ENCODE measurements at regions not wholly inside any gene's neighbourhood (a gene's known extent, or its start where the extent isn't known, plus 50 kb on each side); places are given as distances from the start of the nearest gene placed in this dataset.
"Not testable (repeated sequence)": the region's sequence is repeated elsewhere in the genome, so short reads cannot be mapped to it uniquely, and the experiment has no call there.

DNA sequence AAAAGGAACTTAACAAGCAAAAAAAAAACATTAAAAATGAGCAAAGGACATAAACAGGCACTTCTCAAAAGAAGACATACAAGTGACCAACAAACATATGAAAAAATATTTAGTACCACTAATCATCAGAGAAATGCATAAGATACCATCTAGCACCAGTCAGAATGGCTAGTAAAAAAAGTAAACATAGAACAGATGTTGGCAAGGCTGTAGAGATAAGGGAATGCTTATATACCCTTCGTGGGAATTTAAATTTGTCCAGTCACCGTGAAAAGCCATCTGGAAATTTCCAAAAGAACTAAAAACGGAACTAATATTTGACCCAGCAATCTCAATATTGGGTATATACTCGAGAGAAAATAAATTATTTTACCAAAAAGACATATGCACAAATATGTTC is 1751.3 kb upstream of the LRRTM1 start:
- no peaks in the 10 kb centered on the region for H3K9me3 Mint-ChIP-seq
- DNase-seq, result no peak
- H3K36me3 Mint-ChIP-seq (ENCODE audit: low read depth), result no peaks in the 10 kb centered on the region
- no peaks in the 10 kb centered on the region for H3K4me1 Mint-ChIP-seq
- H3K27ac Mint-ChIP-seq, result no peak overlapping the region
- no peaks in the 10 kb centered on the region for H3K27me3 Mint-ChIP-seq
- no peak overlapping the region for H3K4me3 Mint-ChIP-seq
- intact Hi-C loops (cut with micrococcal nuclease), result no loop called here

DNA sequence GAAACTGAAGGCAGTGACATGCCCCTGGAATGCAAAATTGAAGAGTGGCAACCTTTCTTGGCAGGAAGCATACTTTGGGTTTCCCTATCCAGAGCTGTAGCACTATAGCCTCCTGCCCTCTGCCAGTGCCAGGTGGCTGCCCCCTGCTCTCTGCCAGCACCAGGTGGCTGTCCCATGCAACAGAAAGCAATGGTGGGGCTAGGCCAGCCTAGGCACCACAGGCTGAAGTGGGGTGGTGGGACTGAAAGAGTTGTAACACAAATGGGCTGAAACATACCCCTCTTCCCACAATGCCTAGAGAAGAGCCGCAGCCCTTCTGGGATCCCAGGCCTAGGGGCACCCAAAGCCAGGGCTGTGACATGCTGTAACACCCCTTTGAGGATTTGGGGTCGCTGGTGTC is 1739.3 kb upstream of the LRRTM1 start:
- Mint-ChIP-seq H3K9me3 (peaks cover 7% of the 10 kb centered on the region), H3K27me3 (no peaks in the 10 kb centered on the region), H3K4me3 (no peak overlapping the region), H3K36me3 (ENCODE audit: low read depth) (no peaks in the 10 kb centered on the region), H3K27ac (no peak overlapping the region), H3K4me1 (no peaks in the 10 kb centered on the region)
- DNase-seq, result no peak
- intact Hi-C loops (cut with micrococcal nuclease), result no loop called here

DNA sequence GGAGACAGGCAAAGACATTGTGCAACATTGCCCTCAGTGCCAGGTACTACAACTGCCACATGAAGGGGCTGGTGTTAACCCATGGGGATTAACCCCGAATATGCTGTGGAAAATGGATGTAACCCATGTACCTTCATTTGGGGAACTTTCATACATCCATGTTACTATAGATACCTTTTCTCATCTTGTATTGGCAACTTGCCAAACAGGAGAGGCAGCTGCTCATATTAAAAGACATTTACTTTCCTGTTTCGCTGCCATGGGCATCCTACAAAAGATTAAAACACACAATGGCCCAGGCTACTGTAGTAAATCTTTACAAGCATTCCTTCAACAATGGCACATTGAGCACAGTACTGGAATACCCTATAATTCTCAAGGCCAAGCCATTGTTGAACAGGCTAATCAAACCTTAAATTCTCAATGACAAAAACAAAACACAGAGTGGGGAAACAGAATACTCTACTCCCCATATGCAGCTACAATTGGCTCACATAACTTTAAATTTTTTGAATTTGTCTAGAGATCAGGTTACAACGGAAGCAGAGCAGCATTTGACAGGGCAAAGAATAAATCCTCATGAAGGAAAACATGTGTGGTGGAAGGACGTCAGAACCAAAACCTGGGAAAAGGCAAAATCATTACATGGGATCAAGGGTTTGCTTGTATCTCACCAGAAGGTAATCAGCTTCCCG is 1723.5 kb upstream of the LRRTM1 start:
- no peak overlapping the region for H3K4me3 Mint-ChIP-seq
- DNase-seq, result no peak
- peaks cover 12% of the 10 kb centered on the region for H3K9me3 Mint-ChIP-seq
- H3K4me1 Mint-ChIP-seq, result no peaks in the 10 kb centered on the region
- H3K27me3 Mint-ChIP-seq, result no peaks in the 10 kb centered on the region
- intact Hi-C loops (cut with micrococcal nuclease), result no loop called here
- no peaks in the 10 kb centered on the region for H3K36me3 Mint-ChIP-seq (ENCODE audit: low read depth)
- no peak overlapping the region for H3K27ac Mint-ChIP-seq

DNA sequence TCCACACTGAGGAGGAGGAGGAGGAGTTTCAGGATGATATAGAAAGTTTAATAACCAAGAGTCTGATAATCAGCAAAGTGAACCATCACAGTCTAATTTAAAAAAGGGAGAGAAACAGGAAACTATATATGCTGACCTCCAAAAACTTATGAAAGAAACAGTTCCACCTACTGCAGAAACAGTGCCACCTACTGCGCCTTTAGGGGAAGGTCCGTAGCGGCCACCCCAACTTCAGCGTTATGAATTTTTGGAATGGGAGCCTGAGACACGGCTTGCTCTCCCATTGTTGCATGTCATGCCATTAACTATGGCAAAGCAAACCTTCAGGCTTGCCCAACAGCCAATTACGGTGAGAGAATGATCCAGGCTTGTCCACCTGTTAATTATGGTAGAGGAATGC is 1719.2 kb upstream of the LRRTM1 start:
- DNase-seq, result no peak
- H3K4me1 Mint-ChIP-seq, result no peaks in the 10 kb centered on the region
- H3K27ac Mint-ChIP-seq, result no peak overlapping the region
- no peak overlapping the region for H3K4me3 Mint-ChIP-seq
- no peaks in the 10 kb centered on the region for H3K36me3 Mint-ChIP-seq (ENCODE audit: low read depth)
- intact Hi-C loops (cut with micrococcal nuclease), result no loop called here
- peaks cover 6% of the 10 kb centered on the region for H3K9me3 Mint-ChIP-seq
- no peaks in the 10 kb centered on the region for H3K27me3 Mint-ChIP-seq

DNA sequence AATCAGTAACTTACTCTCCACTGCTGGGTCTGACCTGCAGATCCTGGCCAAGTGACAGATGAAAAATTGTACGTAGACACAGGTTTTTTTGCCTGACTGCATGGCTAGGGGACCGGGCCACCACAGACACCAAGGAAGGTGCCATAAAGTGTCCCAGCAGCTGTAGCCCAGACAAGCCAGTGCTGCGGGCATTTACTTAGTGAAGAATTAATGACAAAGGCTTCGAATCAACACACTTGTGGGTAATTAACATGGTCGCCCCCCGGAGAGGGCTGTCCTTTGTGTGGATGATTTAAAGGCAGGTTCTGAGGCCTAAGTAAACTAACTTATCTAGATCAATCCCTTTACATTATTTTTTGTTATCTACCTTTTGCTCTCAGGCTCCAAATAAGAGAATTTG is 1709.1 kb upstream of the LRRTM1 start:
- intact Hi-C loops (cut with micrococcal nuclease), result no loop called here
- no peak overlapping the region for H3K4me3 Mint-ChIP-seq
- no peaks in the 10 kb centered on the region for H3K36me3 Mint-ChIP-seq (ENCODE audit: low read depth)
- no peak overlapping the region for H3K27ac Mint-ChIP-seq
- H3K4me1 Mint-ChIP-seq, result no peaks in the 10 kb centered on the region
- no peak for DNase-seq
- no peaks in the 10 kb centered on the region for H3K27me3 Mint-ChIP-seq
- peaks cover under 1% of the 10 kb centered on the region for H3K9me3 Mint-ChIP-seq

DNA sequence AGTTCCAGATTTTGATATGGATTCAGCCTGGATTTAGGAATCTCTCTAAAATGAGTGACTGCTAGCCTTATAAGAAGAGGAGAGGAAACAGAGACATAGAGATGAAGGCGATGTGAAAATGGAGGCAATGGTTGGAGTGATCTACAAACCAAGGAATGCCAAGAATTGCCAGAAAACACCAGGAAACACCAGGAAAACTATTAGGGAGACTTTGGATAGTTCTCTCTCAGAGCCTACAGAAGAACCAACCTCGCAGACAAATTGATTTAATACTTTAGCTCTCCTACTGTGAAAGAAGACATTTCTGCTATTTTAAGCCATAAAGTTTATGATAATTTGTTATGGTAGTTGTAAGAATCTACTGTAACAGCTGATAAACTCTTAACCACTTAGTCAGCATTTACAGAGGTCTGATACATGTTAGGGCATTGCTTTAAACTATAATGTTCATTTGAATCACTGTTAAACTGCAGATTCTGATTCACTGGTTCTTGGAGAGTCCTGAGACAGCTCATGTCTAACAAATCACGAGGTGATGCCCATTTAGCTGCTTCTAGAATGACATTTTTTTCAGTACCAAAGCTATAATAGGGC is 1702.6 kb upstream of the LRRTM1 start:
- no peak overlapping the region for H3K27ac Mint-ChIP-seq
- intact Hi-C loops (cut with micrococcal nuclease), result no loop called here
- H3K36me3 Mint-ChIP-seq (ENCODE audit: low read depth), result no peaks in the 10 kb centered on the region
- H3K9me3 Mint-ChIP-seq, result peaks cover 3% of the 10 kb centered on the region
- no peak overlapping the region for H3K4me3 Mint-ChIP-seq
- DNase-seq, result no peak
- no peaks in the 10 kb centered on the region for H3K27me3 Mint-ChIP-seq
- no peaks in the 10 kb centered on the region for H3K4me1 Mint-ChIP-seq

DNA sequence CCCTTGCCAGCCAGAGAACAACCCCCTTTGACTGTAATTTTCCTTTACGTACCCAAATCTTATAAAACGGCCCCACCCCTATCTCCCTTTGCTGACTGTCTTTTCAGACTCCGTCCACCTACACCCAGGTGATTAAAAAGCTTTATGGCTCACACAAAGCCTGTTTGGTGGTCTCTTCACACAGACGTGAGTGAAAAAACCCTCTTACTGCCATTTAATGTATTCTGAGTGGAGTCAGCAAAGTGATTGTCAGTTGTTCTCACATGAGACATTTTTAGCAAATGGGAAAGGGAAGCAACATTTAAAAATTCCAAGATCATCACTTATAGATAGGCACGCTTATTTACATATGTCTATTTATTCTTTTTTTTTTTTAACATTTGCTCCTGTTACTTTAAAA is 1701.3 kb upstream of the LRRTM1 start:
- H3K27ac Mint-ChIP-seq; H3K4me3 Mint-ChIP-seq; H3K27me3 Mint-ChIP-seq; DNase-seq; H3K36me3 Mint-ChIP-seq (ENCODE audit: low read depth); intact Hi-C loops (cut with micrococcal nuclease); H3K4me1 Mint-ChIP-seq; H3K9me3 Mint-ChIP-seq: not testable (repeated sequence)

DNA sequence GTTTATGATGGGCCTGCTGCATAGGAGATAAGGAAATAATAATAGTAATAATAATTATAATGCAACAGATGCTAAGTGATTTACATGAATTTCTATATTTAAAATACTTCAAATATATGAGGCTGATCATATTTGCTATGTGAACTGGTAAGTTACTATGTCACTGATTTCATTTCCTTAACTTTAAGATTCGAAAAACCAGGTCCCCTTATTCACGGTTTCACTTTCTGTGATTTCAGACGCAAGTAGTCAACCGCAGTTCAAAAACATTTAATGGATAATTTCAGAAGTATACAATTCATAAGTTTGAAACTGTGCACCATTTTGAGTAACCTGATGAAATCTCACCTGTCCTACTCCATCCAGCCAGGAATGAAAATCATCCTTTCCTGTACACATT is 1697.1 kb upstream of the LRRTM1 start:
- Mint-ChIP-seq H3K4me3 (no peak overlapping the region), H3K36me3 (ENCODE audit: low read depth) (no peaks in the 10 kb centered on the region), H3K9me3 (no peaks in the 10 kb centered on the region), H3K27ac (no peak overlapping the region), H3K4me1 (no peaks in the 10 kb centered on the region), H3K27me3 (no peaks in the 10 kb centered on the region)
- DNase-seq, result no peak
- intact Hi-C loops (cut with micrococcal nuclease), result no loop called here

DNA sequence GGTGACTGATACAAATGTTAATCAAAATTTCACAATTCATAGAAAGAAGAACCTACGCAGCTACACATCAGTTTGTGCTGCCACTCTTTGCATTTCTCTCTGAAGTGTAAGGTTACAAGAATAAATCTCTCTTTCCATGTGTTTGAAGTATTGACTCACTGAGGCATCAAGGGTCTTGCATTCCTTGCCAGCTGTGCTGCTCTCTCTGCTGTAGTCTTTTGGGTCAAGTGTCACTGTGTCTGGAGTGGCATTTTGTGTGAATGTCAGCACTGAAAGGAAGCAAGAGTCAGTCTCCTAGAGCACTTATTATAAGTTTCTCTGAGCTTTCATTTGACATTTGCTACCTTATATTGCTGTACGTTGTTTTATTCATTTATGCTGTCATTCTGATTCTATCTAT is 1696.1 kb upstream of the LRRTM1 start:
- no peaks in the 10 kb centered on the region for H3K4me1 Mint-ChIP-seq
- DNase-seq, result no peak
- H3K27me3 Mint-ChIP-seq, result no peaks in the 10 kb centered on the region
- no peaks in the 10 kb centered on the region for H3K9me3 Mint-ChIP-seq
- no peak overlapping the region for H3K4me3 Mint-ChIP-seq
- intact Hi-C loops (cut with micrococcal nuclease), result no loop called here
- no peak overlapping the region for H3K27ac Mint-ChIP-seq
- H3K36me3 Mint-ChIP-seq (ENCODE audit: low read depth), result no peaks in the 10 kb centered on the region

DNA sequence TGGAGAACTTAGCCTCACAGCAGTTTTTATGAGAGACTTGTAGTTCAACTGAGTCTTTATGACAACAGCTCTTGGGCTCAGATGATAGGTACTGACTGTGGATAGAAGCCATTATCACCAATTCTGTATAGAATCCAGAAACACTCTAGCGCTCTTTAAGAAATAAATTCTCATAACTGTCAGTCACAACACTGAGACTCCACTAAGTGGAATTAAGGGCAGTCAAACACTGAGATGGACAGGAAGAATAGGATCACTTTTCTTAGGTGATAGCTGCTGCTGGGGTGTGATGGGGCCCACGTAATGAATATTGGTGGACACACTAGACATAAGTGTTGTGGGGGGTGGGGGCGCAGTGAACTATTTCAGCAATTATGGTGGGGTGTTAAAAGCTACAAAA is 1691.8 kb upstream of the LRRTM1 start:
- H3K9me3 Mint-ChIP-seq, result no peaks in the 10 kb centered on the region
- no peaks in the 10 kb centered on the region for H3K27me3 Mint-ChIP-seq
- H3K4me1 Mint-ChIP-seq, result no peaks in the 10 kb centered on the region
- H3K36me3 Mint-ChIP-seq (ENCODE audit: low read depth), result no peaks in the 10 kb centered on the region
- DNase-seq, result no peak
- intact Hi-C loops (cut with micrococcal nuclease), result no loop called here
- H3K4me3 Mint-ChIP-seq, result no peak overlapping the region
- no peak overlapping the region for H3K27ac Mint-ChIP-seq

DNA sequence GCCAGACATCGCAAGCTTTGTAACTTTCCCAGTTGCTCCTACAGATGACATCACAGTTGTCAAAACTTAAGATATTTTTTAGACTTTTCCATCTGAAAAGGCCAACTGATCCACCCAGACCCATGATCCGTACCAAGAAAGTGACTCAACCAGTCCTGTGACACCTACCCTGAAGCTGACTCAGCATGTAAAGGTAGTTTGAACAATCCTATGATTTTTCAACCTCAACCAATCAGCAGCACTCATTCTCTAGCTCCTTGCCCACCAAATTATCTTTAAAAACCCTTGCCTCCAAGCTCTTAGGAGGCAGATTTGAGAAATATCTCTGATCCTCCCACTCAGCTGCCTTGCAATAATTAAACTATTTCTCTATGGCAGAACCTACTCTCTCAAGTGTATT is 1686.7 kb upstream of the LRRTM1 start:
- no peak for DNase-seq
- Mint-ChIP-seq H3K36me3 (ENCODE audit: low read depth) (no peaks in the 10 kb centered on the region), H3K4me3 (no peak overlapping the region), H3K27me3 (no peaks in the 10 kb centered on the region), H3K4me1 (no peaks in the 10 kb centered on the region), H3K9me3 (no peaks in the 10 kb centered on the region), H3K27ac (no peak overlapping the region)
- intact Hi-C loops (cut with micrococcal nuclease), result no loop called here

DNA sequence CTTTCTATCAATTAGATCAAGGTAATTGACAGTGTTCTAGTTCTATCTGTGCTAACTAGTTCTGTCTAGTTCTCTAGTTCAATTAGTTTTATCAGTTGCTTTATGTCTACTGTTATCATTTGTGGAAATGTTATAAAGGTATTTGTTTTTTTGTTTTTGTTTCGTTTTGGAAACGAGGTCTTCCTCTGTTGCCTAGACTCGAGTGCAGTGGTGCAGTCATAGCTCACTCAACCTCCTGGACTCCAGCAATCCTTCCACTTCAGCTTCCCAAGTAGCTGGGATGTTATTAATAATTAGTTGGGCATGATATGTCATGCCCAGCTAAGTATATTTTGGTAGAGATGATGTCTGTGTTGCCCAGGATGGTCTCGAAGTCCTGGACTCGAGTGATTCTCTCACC is 1682.8 kb upstream of the LRRTM1 start:
- intact Hi-C loops (cut with micrococcal nuclease), result no loop called here
- no peak for DNase-seq
- peaks cover 4% of the 10 kb centered on the region for H3K9me3 Mint-ChIP-seq

DNA sequence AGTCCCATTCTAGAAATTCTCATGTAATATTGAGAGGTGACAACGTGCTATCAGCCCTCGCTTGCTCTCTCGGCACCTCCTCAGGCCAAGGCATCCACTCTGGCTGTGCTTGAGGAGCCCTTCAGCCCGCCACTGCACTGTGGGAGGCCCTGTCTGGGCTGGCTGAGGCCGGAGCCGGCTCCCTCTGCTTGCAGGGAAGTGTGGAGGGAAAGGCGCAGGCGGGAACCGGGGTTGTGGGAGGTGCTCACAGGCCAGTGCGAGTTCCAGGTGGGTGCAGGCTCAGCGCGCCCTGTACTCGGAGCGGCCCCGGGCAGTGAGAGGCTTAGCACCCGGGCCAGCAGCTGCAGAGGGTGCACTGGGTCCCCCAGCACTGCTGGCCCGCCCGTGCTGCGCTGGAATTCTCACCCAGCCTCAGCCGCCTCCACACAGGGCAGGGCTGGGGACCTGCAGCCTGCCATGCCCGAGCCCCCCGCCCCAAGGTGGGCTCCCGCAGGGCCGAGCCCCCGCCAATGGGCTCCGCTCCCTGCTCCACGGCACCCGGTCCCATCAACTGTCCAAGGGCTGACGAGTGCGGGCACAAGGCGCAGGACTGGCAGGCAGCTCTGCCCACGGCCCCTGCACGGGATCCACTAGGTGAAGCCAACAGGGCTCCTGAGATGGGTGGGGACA is 1680.6 kb upstream of the LRRTM1 start:
- Mint-ChIP-seq H3K36me3 (ENCODE audit: low read depth) (no peaks in the 10 kb centered on the region), H3K9me3 (peaks cover 4% of the 10 kb centered on the region), H3K27ac (no peak overlapping the region), H3K4me1 (no peaks in the 10 kb centered on the region), H3K4me3 (no peak overlapping the region), H3K27me3 (no peaks in the 10 kb centered on the region)
- DNase-seq, result no peak
- intact Hi-C loops (cut with micrococcal nuclease), result no loop called here

More for the DNA sequence above, 1682.8 kb upstream of the LRRTM1 start:
- no peaks in the 10 kb centered on the region for H3K27me3 Mint-ChIP-seq
- no peak overlapping the region for H3K4me3 Mint-ChIP-seq
- H3K36me3 Mint-ChIP-seq (ENCODE audit: low read depth), result no peaks in the 10 kb centered on the region
- H3K4me1 Mint-ChIP-seq, result no peaks in the 10 kb centered on the region
- H3K27ac Mint-ChIP-seq, result no peak overlapping the region

DNA sequence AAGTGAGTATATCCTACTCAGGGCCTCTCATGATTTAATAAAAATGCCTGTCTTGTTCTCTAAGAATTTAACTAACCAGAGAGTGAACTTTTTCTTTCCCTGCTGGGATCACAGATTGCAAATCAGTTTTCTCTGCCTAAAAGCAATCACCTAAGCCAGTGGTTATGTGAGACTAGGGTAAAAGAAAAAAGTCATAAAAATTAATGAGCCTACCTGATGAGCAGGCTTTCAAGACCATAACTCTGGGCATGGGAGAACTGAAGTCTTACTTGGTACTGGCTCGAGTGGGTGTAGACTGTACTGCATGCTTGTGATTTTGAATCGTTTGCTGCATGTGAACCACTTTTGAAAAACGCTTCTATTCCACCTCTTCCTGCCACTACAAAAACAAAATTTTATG is 1677.0 kb upstream of the LRRTM1 start:
- H3K27ac Mint-ChIP-seq, result no peak overlapping the region
- H3K27me3 Mint-ChIP-seq, result no peaks in the 10 kb centered on the region
- no peak for DNase-seq
- H3K9me3 Mint-ChIP-seq, result peaks cover 4% of the 10 kb centered on the region
- intact Hi-C loops (cut with micrococcal nuclease), result no loop called here
- H3K4me1 Mint-ChIP-seq, result no peaks in the 10 kb centered on the region
- no peaks in the 10 kb centered on the region for H3K36me3 Mint-ChIP-seq (ENCODE audit: low read depth)
- no peak overlapping the region for H3K4me3 Mint-ChIP-seq

DNA sequence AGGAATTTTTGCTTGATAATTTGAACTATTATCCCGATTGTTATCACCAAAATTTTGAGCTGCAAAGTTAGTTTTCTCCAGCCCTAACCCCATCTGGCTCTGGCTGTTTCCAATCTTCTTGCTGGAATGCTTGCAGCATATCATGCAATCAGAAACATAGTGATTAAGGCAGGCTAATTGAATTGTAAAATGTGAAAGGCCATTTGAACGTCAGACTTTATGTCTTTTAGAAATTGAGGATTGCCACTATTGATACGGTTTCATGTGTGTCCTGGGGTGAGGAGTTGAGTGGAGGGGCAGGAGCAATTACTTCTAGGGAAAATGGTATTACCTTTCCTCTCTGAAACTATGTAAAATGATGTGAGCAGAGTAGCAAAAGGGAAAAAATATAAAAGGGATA is 1674.5 kb upstream of the LRRTM1 start:
- Mint-ChIP-seq H3K4me1 (no peaks in the 10 kb centered on the region), H3K27ac (no peak overlapping the region), H3K4me3 (no peak overlapping the region), H3K27me3 (no peaks in the 10 kb centered on the region), H3K36me3 (ENCODE audit: low read depth) (no peaks in the 10 kb centered on the region), H3K9me3 (peaks cover 3% of the 10 kb centered on the region)
- intact Hi-C loops (cut with micrococcal nuclease), result no loop called here
- DNase-seq, result no peak

Measured in activated CD4-positive, alpha-beta T cell treated with anti-CD3 and anti-CD28 coated beads, Interleukin-2, amount 10 ng/mL, durations not matched to agents 24 days and 14 days (primary cell).